DOHH2 (cell line): ENCODE measurements at regions not wholly inside any gene's neighbourhood (a gene's known extent, or its start where the extent isn't known, plus 50 kb on each side); places are given as distances from the start of the nearest gene placed in this dataset.

ENCODE experiments used
- H3F3A ChIP-seq: fragments of 200-600 bp; sonication (generic), shearing (Covaris generic); 2 replicates; pipeline ENCODE4 v1.6.0; 2016; ENCODE audit warnings: antibody characterized with exemption, mild to moderate bottlenecking; ENCODE audit not compliant: control insufficient read depth, insufficient read depth
- H3K27ac ChIP-seq: fragments of 200-600 bp; sonication (generic); 2 replicates; pipeline ENCODE4 v1.5.1; 2014; ENCODE audit warnings: low read depth, mild to moderate bottlenecking, low read length, moderate library complexity
- H3K27me3 ChIP-seq: fragments of 200-600 bp; sonication (generic); 2 replicates; pipeline ENCODE4 v1.6.1; 2014; ENCODE audit warnings: mild to moderate bottlenecking, low read length, mixed read lengths; ENCODE audit not compliant: control insufficient read depth
- H3K36me3 ChIP-seq: fragments of 200-600 bp; sonication (generic); 2 replicates; pipeline ENCODE4 v1.6.1; 2014; ENCODE audit warnings: mild to moderate bottlenecking, low read length, moderate library complexity, mixed read lengths; ENCODE audit not compliant: control insufficient read depth
- H3K4me1 ChIP-seq: fragments of 200-600 bp; sonication (generic); 2 replicates; pipeline ENCODE4 v1.6.1; 2014; ENCODE audit warnings: mild to moderate bottlenecking, low read length, mixed read lengths; ENCODE audit not compliant: control insufficient read depth
- H3K4me2 ChIP-seq: fragments of 200-600 bp; sonication (generic); 2 replicates; pipeline ENCODE4 v1.6.0; 2014; ENCODE audit warnings: mild to moderate bottlenecking, low read length, moderate library complexity
- H3K4me3 ChIP-seq: fragments of 200-600 bp; sonication (generic); 2 replicates; pipeline ENCODE4 v1.5.1; 2014; ENCODE audit warnings: mild to moderate bottlenecking, low read length, mixed read lengths
- H3K79me2 ChIP-seq: fragments of 200-600 bp; sonication (generic); 2 replicates; pipeline ENCODE4 v1.6.1; 2014; ENCODE audit warnings: mild to moderate bottlenecking, low read length, mixed read lengths; ENCODE audit not compliant: control insufficient read depth
- H3K9me2 ChIP-seq: fragments of 200-600 bp; sonication (generic); replicated peaks from 2 replicates; pipeline ENCODE4 v1.6.1; 2014; ENCODE audit warnings: mild to moderate bottlenecking, low read length, mixed read lengths; ENCODE audit not compliant: control insufficient read depth
- H3K9me3 ChIP-seq: fragments of 200-600 bp; sonication (generic); 2 replicates; pipeline ENCODE4 v1.6.1; 2014; ENCODE audit warnings: antibody characterized with exemption, low read length, mixed read lengths; ENCODE audit not compliant: control insufficient read depth, insufficient read depth
- H4K20me1 ChIP-seq: fragments of 200-600 bp; sonication (generic); 2 replicates; pipeline ENCODE4 v1.6.0; 2014; ENCODE audit warnings: low read depth, mild to moderate bottlenecking, antibody characterized with exemption, low read length, moderate library complexity; ENCODE audit not compliant: control insufficient read depth, insufficient read depth
- CTCF ChIP-seq: fragments of 200-600 bp; sonication (generic); IDR thresholded peaks from one replicate; pipeline ENCODE4 v1.5.1; 2014; ENCODE audit warnings: antibody characterized with exemption, mild to moderate bottlenecking, low read depth, low read length; ENCODE audit not compliant: poor library complexity, severe bottlenecking
- EZH2phosphoT487 ChIP-seq: fragments of 200-600 bp; sonication (generic); IDR thresholded peaks from 2 replicates; pipeline ENCODE4 v1.6.1; 2017; ENCODE audit warnings: borderline replicate concordance, mild to moderate bottlenecking, antibody characterized with exemption, low read length, moderate library complexity, mixed read lengths

DNA sequence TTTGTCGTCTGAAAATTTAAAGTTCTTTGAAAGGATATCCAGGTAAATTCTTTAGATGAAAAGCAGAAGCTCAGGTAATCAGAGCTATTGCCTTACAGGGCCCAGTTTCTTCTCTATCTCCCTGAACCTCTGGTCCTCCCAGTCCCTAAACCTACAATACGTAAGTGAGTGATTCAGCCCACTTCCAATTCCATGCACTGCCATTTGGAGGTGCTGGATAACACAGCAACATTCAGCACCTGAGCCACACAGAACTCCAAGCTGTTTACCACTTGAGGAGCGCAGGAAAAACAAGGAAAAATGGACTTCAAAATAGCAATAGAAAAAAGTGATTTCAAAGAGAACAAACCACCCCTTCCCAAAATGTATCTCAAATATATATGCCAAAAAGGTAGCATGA is 105.0 kb upstream of the DNAJC10 start:
- TF ChIP-seq CTCF, result no peak
- no peak for TF ChIP-seq EZH2phosphoT487
- no peaks in the 10 kb centered on the region for H3K9me3 ChIP-seq

DNA sequence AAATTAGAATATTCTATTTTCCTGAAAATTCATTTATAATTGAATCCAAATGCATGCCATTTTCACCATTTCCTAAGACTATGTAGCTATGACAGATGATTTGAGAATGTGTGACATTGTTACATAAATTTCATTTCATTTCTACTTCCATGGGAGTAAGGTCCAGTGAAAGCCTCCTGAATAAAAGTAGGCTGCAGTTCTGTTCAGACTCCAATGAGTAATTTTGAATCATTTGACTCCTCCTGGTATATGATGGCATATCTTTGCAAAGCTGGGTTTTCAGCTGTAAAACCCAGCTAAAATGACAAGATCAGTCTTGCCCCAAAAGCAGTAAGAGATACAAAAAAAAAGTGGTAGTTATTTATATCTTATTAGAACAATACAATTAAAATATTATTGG is 101.0 kb upstream of the DNAJC10 start:
- Histone ChIP-seq H3K4me1 (no peaks in the 10 kb centered on the region), H3K36me3 (no peaks in the 10 kb centered on the region), H3K9me2 (no peaks in the 10 kb centered on the region), H4K20me1 (no peaks in the 10 kb centered on the region), H3K27ac (no peak overlapping the region), H3K27me3 (no peaks in the 10 kb centered on the region), H3F3A (no peaks in the 10 kb centered on the region), H3K79me2 (no peaks in the 10 kb centered on the region), H3K4me2 (no peak overlapping the region), H3K9me3 (no peaks in the 10 kb centered on the region), H3K4me3 (no peak overlapping the region)
- no peak for TF ChIP-seq CTCF
- no peak for TF ChIP-seq EZH2phosphoT487

More for the DNA sequence above, 105.0 kb upstream of the DNAJC10 start:
- Histone ChIP-seq H3K9me2 (no peaks in the 10 kb centered on the region), H3K79me2 (no peaks in the 10 kb centered on the region), H3K36me3 (no peaks in the 10 kb centered on the region), H3F3A (no peaks in the 10 kb centered on the region), H4K20me1 (no peaks in the 10 kb centered on the region), H3K4me3 (no peak overlapping the region), H3K4me1 (no peaks in the 10 kb centered on the region), H3K27ac (no peak overlapping the region), H3K4me2 (no peak overlapping the region), H3K27me3 (no peaks in the 10 kb centered on the region)

- no peaks in the 10 kb centered on the region for H4K20me1 ChIP-seq
- TF ChIP-seq CTCF, result no peak
- no peak for TF ChIP-seq EZH2phosphoT487
- H3K9me3 ChIP-seq, result no peaks in the 10 kb centered on the region
- H3K4me3 ChIP-seq, result no peak overlapping the region
- no peaks in the 10 kb centered on the region for H3K79me2 ChIP-seq
- H3K27ac ChIP-seq, result no peak overlapping the region
- no peaks in the 10 kb centered on the region for H3K36me3 ChIP-seq
- no peaks in the 10 kb centered on the region for H3K4me1 ChIP-seq
- no peaks in the 10 kb centered on the region for H3K9me2 ChIP-seq
- no peaks in the 10 kb centered on the region for H3F3A ChIP-seq
- H3K27me3 ChIP-seq, result 0 out of 2 replicates have a peak, but pooled peaks cover 2% of the 10 kb centered on the region
- no peak overlapping the region for H3K4me2 ChIP-seq
Observed at GRCh38 chr2:182616471-182617393, 99.3 kb upstream of the DNAJC10 start.
